ENCODE measurements at regions not wholly inside any gene's neighbourhood (a gene's known extent, or its start where the extent isn't known, plus 50 kb on each side); places are given as distances from the start of the nearest gene placed in this dataset.

GRCh38 chr11:122451911-122452310, 203.6 kb upstream of the UBASH3B start:
- DNase-seq (ENCODE audit: low read depth, low spot score): no peak

- no peak for DNase-seq (ENCODE audit: low read depth, low spot score)
Measured at GRCh38 chr11:122441666-122442035, 213.9 kb upstream of the UBASH3B start.

- no peak for DNase-seq (ENCODE audit: low read depth, low spot score)
Measured at GRCh38 chr11:122440811-122441665, 214.5 kb upstream of the UBASH3B start.

GRCh38 chr11:122439866-122440810, 215.4 kb upstream of the UBASH3B start:
- peak; percentile 7 for DNase-seq (ENCODE audit: low read depth, low spot score)

GRCh38 chr11:122436188-122436555, 219.3 kb upstream of the UBASH3B start:
- no peak for DNase-seq (ENCODE audit: low read depth, low spot score)

GRCh38 chr11:122435540-122436187, 219.9 kb upstream of the UBASH3B start:
- DNase-seq (ENCODE audit: low read depth, low spot score): no peak

- DNase-seq (ENCODE audit: low read depth, low spot score): no peak
Measured at GRCh38 chr11:122434786-122435185, 220.7 kb upstream of the UBASH3B start.

GRCh38 chr11:122430490-122430889, 225.0 kb upstream of the UBASH3B start:
- no peak for DNase-seq (ENCODE audit: low read depth, low spot score)

- no peak for DNase-seq (ENCODE audit: low read depth, low spot score)
Measured at GRCh38 chr11:122426073-122426472, 229.4 kb upstream of the UBASH3B start.

GRCh38 chr11:122424636-122425035, 230.9 kb upstream of the UBASH3B start:
- no peak for DNase-seq (ENCODE audit: low read depth, low spot score)

GRCh38 chr11:122423886-122424285, 231.6 kb upstream of the UBASH3B start:
- no peak for DNase-seq (ENCODE audit: low read depth, low spot score)

GRCh38 chr11:122423273-122423672, 232.2 kb upstream of the UBASH3B start:
- no peak for DNase-seq (ENCODE audit: low read depth, low spot score)

- no peak for DNase-seq (ENCODE audit: low read depth, low spot score)
Measured at GRCh38 chr11:122422682-122423081, 232.8 kb upstream of the UBASH3B start.

GRCh38 chr11:122421702-122422101, 233.8 kb upstream of the UBASH3B start:
- no peak for DNase-seq (ENCODE audit: low read depth, low spot score)

- DNase-seq (ENCODE audit: low read depth, low spot score): no peak
Measured at GRCh38 chr11:122418032-122418431, 237.5 kb upstream of the UBASH3B start.

GRCh38 chr11:122414406-122415018, 241.0 kb upstream of the UBASH3B start:
- no peak for DNase-seq (ENCODE audit: low read depth, low spot score)

- no peak for DNase-seq (ENCODE audit: low read depth, low spot score)
Measured at GRCh38 chr11:122413677-122414076, 241.8 kb upstream of the UBASH3B start.

- no peak for DNase-seq (ENCODE audit: low read depth, low spot score)
Measured at GRCh38 chr11:122412581-122412980, 242.9 kb upstream of the UBASH3B start.

- DNase-seq (ENCODE audit: low read depth, low spot score): no peak
Measured at GRCh38 chr11:122406466-122406865, 249.1 kb upstream of the UBASH3B start.

- DNase-seq (ENCODE audit: low read depth, low spot score): no peak
Measured at GRCh38 chr11:122405547-122406341, 249.8 kb upstream of the UBASH3B start.

GRCh38 chr11:122404571-122404970, 251.0 kb upstream of the UBASH3B start:
- DNase-seq (ENCODE audit: low read depth, low spot score): no peak

Data from brain pericyte (primary cell).